H1 (cell line): ENCODE measurements at regions not wholly inside any gene's neighbourhood (a gene's known extent, or its start where the extent isn't known, plus 50 kb on each side); places are given as distances from the start of the nearest gene placed in this dataset.

ENCODE experiments used
- CTCF ChIA-PET: fragments of 300-600 bp; sonication (Branson Sonifier 250); formaldehyde crosslinking; loops from one replicate; lab custom pipeline; 2021; ENCODE audit not compliant: partially characterized antibody; lab: Charles Lee
- POLR2A ChIA-PET: fragments of 300-600 bp; sonication (Branson Sonifier 250); formaldehyde crosslinking; loops from one replicate; lab custom pipeline; 2021; ENCODE audit warnings: inconsistent platforms; ENCODE audit not compliant: partially characterized antibody; lab: Charles Lee
- DNase-seq, 2 experiments: peaks; one replicate each; pipeline versions ENCODE4 v3.0.0 to v3.0.0-alpha.2; 2010 to 2022; ENCODE audit warnings: low spot score in 2 of 2, low read depth in 1 of 2, mixed read lengths in 1 of 2
- FAIRE-seq: peaks from 2 replicates; lab custom pipeline; 2011; peaks lifted over from hg19 to GRCh38; lab: Jason Lieb, UNC
- H2AFZ ChIP-seq: 2 replicates; pipeline ENCODE4 v1.8.1; 2012; ENCODE audit warnings: low read length, inconsistent platforms
- H2AK5ac ChIP-seq: 2 replicates; pipeline ENCODE4 v1.6.1; 2013; ENCODE audit warnings: low read depth, low read length
- H2BK120ac ChIP-seq: replicated peaks from 2 replicates; pipeline ENCODE3; 2013; ENCODE audit warnings: low read depth, low read length, inconsistent platforms
- H2BK12ac ChIP-seq: 2 replicates; pipeline ENCODE4 v1.6.1; 2013; ENCODE audit warnings: low read depth, low read length
- H2BK15ac ChIP-seq: 2 replicates; pipeline ENCODE4 v1.6.1; 2013; ENCODE audit warnings: low read length
- H2BK20ac ChIP-seq: 2 replicates; pipeline ENCODE4 v1.6.1; 2013; ENCODE audit warnings: low read length
- H2BK5ac ChIP-seq: 2 replicates; pipeline ENCODE4 v1.6.1; 2013; ENCODE audit warnings: low read depth, low read length
- H3K14ac ChIP-seq: 2 replicates; pipeline ENCODE4 v1.6.1; 2013; ENCODE audit warnings: inconsistent platforms; ENCODE audit not compliant: insufficient read length
- H3K18ac ChIP-seq: 2 replicates; pipeline ENCODE4 v1.6.1; 2013; ENCODE audit warnings: low read length; ENCODE audit errors: extremely low read depth
- H3K23ac ChIP-seq: 2 replicates; pipeline ENCODE4 v1.6.1; 2013; ENCODE audit warnings: inconsistent platforms; ENCODE audit not compliant: insufficient read length
- H3K23me2 ChIP-seq: 2 replicates; pipeline ENCODE4 v1.6.1; 2013; ENCODE audit warnings: low read depth, low read length
- H3K27ac ChIP-seq: 2 replicates; pipeline ENCODE4 v1.6.1; 2011; ENCODE audit warnings: low read depth, low read length, inconsistent platforms
- H3K27me3 ChIP-seq, 4 experiments: replicated peaks in 1 of 4; 1 replicate in 1 of 4; 2 replicates in 3 of 4; pipeline versions ENCODE4 v1.6.1 to v1.8.1; 2011 to 2013; ENCODE audit warnings: low read length in 3 of 4, mild to moderate bottlenecking in 3 of 4, inconsistent platforms in 2 of 4, mixed read lengths in 2 of 4, moderate library complexity in 1 of 4; ENCODE audit not compliant: control insufficient read depth in 3 of 4, insufficient read depth in 3 of 4; ENCODE audit errors: extremely low read depth in 1 of 4
- H3K36me3 ChIP-seq, 4 experiments: 2 replicates each; pipeline versions ENCODE4 v1.6.1 to v1.8.1; 2011 to 2013; ENCODE audit warnings: mild to moderate bottlenecking in 4 of 4, low read length in 3 of 4, moderate library complexity in 2 of 4, control low read depth in 1 of 4, inconsistent platforms in 1 of 4; ENCODE audit not compliant: insufficient read depth in 4 of 4, control insufficient read depth in 2 of 4
- H3K4ac ChIP-seq: replicated peaks from 2 replicates; pipeline ENCODE3; 2013; ENCODE audit warnings: low read length, low read depth, mixed read lengths, inconsistent platforms; ENCODE audit not compliant: insufficient read length
- H3K4me1 ChIP-seq, 4 experiments: replicated peaks in 1 of 4; 1 replicate in 1 of 4; 2 replicates in 3 of 4; pipeline versions ENCODE4 v1.6.1 to v1.8.1; 2011 to 2013; ENCODE audit warnings: low read length in 3 of 4, inconsistent platforms in 2 of 4, mixed read lengths in 1 of 4; ENCODE audit not compliant: insufficient read depth in 4 of 4, control insufficient read depth in 3 of 4
- H3K4me2 ChIP-seq, 2 experiments: 2 replicates each; pipeline versions ENCODE4 v1.6.1 to v1.8.1; 2011 to 2013; ENCODE audit warnings: low read depth in 2 of 2, low read length in 2 of 2, control low read depth in 1 of 2, inconsistent platforms in 1 of 2, mild to moderate bottlenecking in 1 of 2; ENCODE audit not compliant: insufficient read depth in 1 of 2
- H3K4me3 ChIP-seq, 4 experiments: fragments of 200-600, 300-600 bp in 1 of 4; sonication (generic), shearing (Covaris generic), sonication (Bioruptor Twin) in 1 of 4; 2 replicates each; pipeline versions ENCODE4 v1.5.1 to v1.8.1; 2011 to 2016; ENCODE audit warnings: low read length in 4 of 4, low read depth in 3 of 4, control low read depth in 2 of 4, inconsistent platforms in 2 of 4, mild to moderate bottlenecking in 2 of 4, mixed read lengths in 1 of 4, moderate library complexity in 1 of 4; ENCODE audit not compliant: insufficient read depth in 2 of 4; ENCODE audit errors: extremely low read depth in 1 of 4
- H3K56ac ChIP-seq: replicated peaks from 2 replicates; pipeline ENCODE3; 2013; ENCODE audit warnings: low read depth, mild to moderate bottlenecking, mixed read lengths, low read length, inconsistent platforms; ENCODE audit not compliant: insufficient read length
- H3K79me1 ChIP-seq: 2 replicates; pipeline ENCODE4 v1.6.1; 2013; ENCODE audit warnings: low read depth, low read length, control low read depth
- H3K79me2 ChIP-seq, 2 experiments: 2 replicates each; pipeline versions ENCODE4 v1.6.1 to v1.8.1; 2012 to 2013; ENCODE audit warnings: low read length in 2 of 2, mild to moderate bottlenecking in 2 of 2, inconsistent platforms in 1 of 2; ENCODE audit not compliant: insufficient read depth in 2 of 2, control insufficient read depth in 1 of 2
- H3K9ac ChIP-seq, 4 experiments: replicated peaks in 1 of 4; 1 replicate in 1 of 4; 2 replicates in 3 of 4; pipeline versions ENCODE4 v1.6.1 to v1.8.1; 2011 to 2013; ENCODE audit warnings: low read depth in 3 of 4, low read length in 3 of 4, control low read depth in 2 of 4, mild to moderate bottlenecking in 2 of 4, moderate library complexity in 2 of 4, inconsistent platforms in 1 of 4; ENCODE audit errors: extremely low read depth in 1 of 4
- H3K9me3 ChIP-seq, 2 experiments: 2 replicates each; pipeline versions ENCODE4 v1.6.1 to v1.8.1; 2012 to 2013; ENCODE audit warnings: mild to moderate bottlenecking in 2 of 2, moderate library complexity in 2 of 2, control low read depth in 1 of 2, inconsistent platforms in 1 of 2, low read depth in 1 of 2, low read length in 1 of 2, mixed read lengths in 1 of 2; ENCODE audit not compliant: insufficient read depth in 2 of 2
- H4K20me1 ChIP-seq, 2 experiments: replicated peaks in 1 of 2; 2 replicates each; pipeline versions ENCODE3 to v1.8.1; 2011 to 2013; ENCODE audit warnings: inconsistent platforms in 2 of 2, low read length in 2 of 2, mild to moderate bottlenecking in 1 of 2; ENCODE audit not compliant: insufficient read depth in 2 of 2, control insufficient read depth in 1 of 2
- H4K5ac ChIP-seq: 2 replicates; pipeline ENCODE4 v1.6.1; 2013; ENCODE audit warnings: low read length, low read depth, mixed read lengths, inconsistent platforms; ENCODE audit not compliant: insufficient read length
- H4K8ac ChIP-seq: 2 replicates; pipeline ENCODE4 v1.8.0; 2013; ENCODE audit warnings: mild to moderate bottlenecking, moderate library complexity, low read length, inconsistent platforms; ENCODE audit not compliant: insufficient read depth; ENCODE audit errors: extremely low read depth
- H4K91ac ChIP-seq: replicated peaks from 2 replicates; pipeline ENCODE3; 2013; ENCODE audit warnings: low read length, mixed read lengths, inconsistent platforms; ENCODE audit not compliant: insufficient read length
- ATF3 ChIP-seq: IDR thresholded peaks from 2 replicates; pipeline ENCODE4 v1.6.1; 2011; ENCODE audit warnings: low read depth, mild to moderate bottlenecking, low read length; ENCODE audit not compliant: insufficient read depth
- EGR1 ChIP-seq: IDR thresholded peaks from 2 replicates; pipeline ENCODE4 v1.6.1; 2011; ENCODE audit warnings: low read depth, low read length, borderline replicate concordance
- GTF2F1 ChIP-seq: IDR thresholded peaks from 2 replicates; pipeline ENCODE4 v1.6.1; 2012; ENCODE audit warnings: low read depth, low read length, improper control_type of control experiment, borderline replicate concordance
- NANOG ChIP-seq: IDR thresholded peaks from 2 replicates; pipeline ENCODE4 v1.6.1; 2011; ENCODE audit warnings: low read length, low read depth, mild to moderate bottlenecking, inconsistent platforms; ENCODE audit not compliant: insufficient read depth, poor library complexity, severe bottlenecking
- RFX5 ChIP-seq: IDR thresholded peaks from 2 replicates; pipeline ENCODE4 v1.6.1; 2011; ENCODE audit warnings: low read depth, low read length, improper control_type of control experiment, borderline replicate concordance
- SRF ChIP-seq: IDR thresholded peaks from 2 replicates; pipeline ENCODE4 v1.6.1; 2011; ENCODE audit warnings: mild to moderate bottlenecking, low read depth, low read length, moderate library complexity
- YY1 ChIP-seq: IDR thresholded peaks from 2 replicates; pipeline ENCODE4 v1.6.1; 2011; ENCODE audit warnings: low read depth, mild to moderate bottlenecking, low read length
- WGBS, 2 experiments: shearing (Covaris generic) in 1 of 2; methylation state at CpG; one replicate each; pipeline versions ENCODE4 v1.1.6 to v1.1.7; 2013 to 2015; ENCODE audit warnings: low lambda C conversion rate in 2 of 2, mixed read lengths in 2 of 2, inconsistent platforms in 1 of 2, low coverage in 1 of 2, missing lambda C conversion rate in 1 of 2; ENCODE audit not compliant: insufficient replicate concordance in 2 of 2, insufficient coverage in 1 of 2, insufficient read length in 1 of 2; ENCODE audit errors: extremely low coverage in 1 of 2, missing lambda C conversion rate in 1 of 2; 5-methylcytosine and 5-hydroxymethylcytosine counted together

GRCh38 chr15:26191193-26191592 lies 328.1 kb upstream of the ATP10A start:
- no peak overlapping the region for H3K23ac ChIP-seq
- no peaks in the 10 kb centered on the region for H3K27me3 ChIP-seq
- no peaks in the 10 kb centered on the region for H3K36me3 ChIP-seq
- TF ChIP-seq YY1: no peak
- TF ChIP-seq RFX5: no peak
- TF ChIP-seq ATF3: no peak
- TF ChIP-seq EGR1: no peak
- TF ChIP-seq NANOG: no peak
- TF ChIP-seq SRF: no peak
- TF ChIP-seq GTF2F1: no peak
- TF ChIP-seq, all 59 proteins: peak for 0
- Histone ChIP-seq H3K4me2 (no peak overlapping the region), H2BK5ac (no peak overlapping the region), H3K9ac (no peak overlapping the region), H3K14ac (no peak overlapping the region), H3K4ac (no peak overlapping the region), H3K18ac (no peak overlapping the region), H3K27ac (no peak overlapping the region), H2BK120ac (no peak overlapping the region), H2AFZ (no peak overlapping the region), H3K4me3 (no peak overlapping the region), H3K9me3 (peaks cover 0 to 5% of the 10 kb centered on the region in 2 experiments; a peak in 1 of 4 replicates), H4K8ac (no peak overlapping the region), H2AK5ac (no peak overlapping the region), H3K56ac (no peak overlapping the region), H3K23me2 (no peaks in the 10 kb centered on the region), H4K91ac (no peak overlapping the region), H3K79me2 (no peaks in the 10 kb centered on the region), H2BK15ac (no peak overlapping the region), H2BK12ac (no peak overlapping the region), H3K4me1 (peaks cover 0 to 2% (median 0%) of the 10 kb centered on the region in 4 experiments; a peak in 1 of 7 replicates), H4K5ac (no peak overlapping the region), H2BK20ac (no peak overlapping the region), H4K20me1 (no peaks in the 10 kb centered on the region), H3K79me1 (no peaks in the 10 kb centered on the region)
- no peak for DNase-seq
- FAIRE-seq: no peak
- 95% methylated on average over 2 of the region's 2 CpGs; no CpG with 5 or more reads in 1 of the 2 experiments for WGBS, 2 experiments
- ChIA-PET CTCF (interaction anchor here (2.0 to 3.0 kb wide), 2 partner anchors 11 to 69 kb away, joined by 8 to 10 read pairs; no protein-coding TSS in a partner anchor), POLR2A (interaction anchor here (0.9 kb wide), 1 partner anchor 52 kb away, joined by 3 read pairs; no protein-coding TSS in a partner anchor)
